SU-DHL-6 (cell line): ENCODE measurements at regions not wholly inside any gene's neighbourhood (a gene's known extent, or its start where the extent isn't known, plus 50 kb on each side); places are given as distances from the start of the nearest gene placed in this dataset.

Experiments used
- H2AFZ ChIP-seq: fragments of 200-600 bp; sonication (generic); 2 replicates; pipeline ENCODE4 v1.6.1; 2014; ENCODE audit warnings: low read depth, mild to moderate bottlenecking, moderate library complexity, mixed read lengths, antibody characterized with exemption, low read length; ENCODE audit not compliant: severe bottlenecking
- H3F3A ChIP-seq: fragments of 200-600 bp; shearing (Covaris generic); 2 replicates; pipeline ENCODE4 v1.6.0; 2016; ENCODE audit warnings: antibody characterized with exemption, mild to moderate bottlenecking; ENCODE audit not compliant: insufficient read depth
- H3K27ac ChIP-seq: fragments of 200-600 bp; sonication (generic); 2 replicates; pipeline ENCODE4 v1.5.1; 2016; ENCODE audit warnings: low read depth, mild to moderate bottlenecking, low read length, moderate library complexity, mixed read lengths
- H3K27me3 ChIP-seq: fragments of 200-600 bp; sonication (generic), shearing (Covaris generic); 2 replicates; pipeline ENCODE4 v1.6.0; 2014; ENCODE audit warnings: mild to moderate bottlenecking, low read length
- H3K36me3 ChIP-seq: fragments of 200-600 bp; sonication (generic); 2 replicates; pipeline ENCODE4 v1.6.1; 2014; ENCODE audit warnings: mild to moderate bottlenecking, low read length, mixed read lengths
- H3K4me2 ChIP-seq: fragments of 300-600, 200-600 bp; shearing (Covaris generic), sonication (generic); 2 replicates; pipeline ENCODE4 v1.6.0; 2014; ENCODE audit warnings: low read length, low read depth, mild to moderate bottlenecking; ENCODE audit not compliant: poor library complexity, severe bottlenecking
- H3K4me3 ChIP-seq: fragments of 200-600 bp; sonication (generic); 2 replicates; pipeline ENCODE4 v1.5.1; 2014; ENCODE audit warnings: antibody characterized with exemption, low read length, mild to moderate bottlenecking, mixed read lengths; ENCODE audit not compliant: insufficient read depth, poor library complexity, severe bottlenecking
- H3K79me2 ChIP-seq: fragments of 200-600 bp; sonication (generic); 2 replicates; pipeline ENCODE4 v1.6.1; 2014; ENCODE audit warnings: mild to moderate bottlenecking, low read length, moderate library complexity; ENCODE audit not compliant: insufficient read depth
- H3K9ac ChIP-seq: fragments of 200-600 bp; sonication (generic); 2 replicates; pipeline ENCODE4 v1.7.0; 2014; ENCODE audit warnings: mild to moderate bottlenecking, low read length
- H3K9me2 ChIP-seq: fragments of 200-600 bp; sonication (generic); replicated peaks from 2 replicates; pipeline ENCODE4 v1.6.1; 2014; ENCODE audit warnings: low read length; ENCODE audit not compliant: insufficient read depth
- H3K9me3 ChIP-seq: fragments of 200-600 bp; sonication (generic); 2 replicates; pipeline ENCODE4 v1.6.1; 2014; ENCODE audit warnings: low read length, mixed read lengths; ENCODE audit not compliant: insufficient read depth
- H4K20me1 ChIP-seq: fragments of 200-600 bp; sonication (generic); 2 replicates; pipeline ENCODE4 v1.6.1; 2014; ENCODE audit warnings: low read depth, mild to moderate bottlenecking, antibody characterized with exemption, low read length, moderate library complexity, mixed read lengths
- CTCF ChIP-seq: fragments of 200-600 bp; sonication (generic); IDR thresholded peaks from one replicate; pipeline ENCODE4 v1.5.1; 2017; ENCODE audit warnings: antibody characterized with exemption, mild to moderate bottlenecking, low read length, moderate library complexity; ENCODE audit not compliant: insufficient read depth, poor library complexity, severe bottlenecking
- EZH2phosphoT487 ChIP-seq: fragments of 200-600 bp; sonication (generic), shearing (Covaris generic); conservative IDR thresholded peaks from 2 replicates; pipeline ENCODE4 v1.6.1; 2018; ENCODE audit warnings: mild to moderate bottlenecking, antibody characterized with exemption, low read length, moderate library complexity, mixed read lengths

- no peaks in the 10 kb centered on the region for H4K20me1 ChIP-seq
- H3K79me2 ChIP-seq, result no peaks in the 10 kb centered on the region
- no peaks in the 10 kb centered on the region for H3K36me3 ChIP-seq
- H3K9ac ChIP-seq, result no peak overlapping the region
- no peaks in the 10 kb centered on the region for H3K27me3 ChIP-seq
- no peaks in the 10 kb centered on the region for H3K9me3 ChIP-seq
- H3K4me3 ChIP-seq, result no peak overlapping the region
- no peaks in the 10 kb centered on the region for H3F3A ChIP-seq
- TF ChIP-seq EZH2phosphoT487, result no peak
- TF ChIP-seq CTCF, result no peak
- H3K9me2 ChIP-seq, result no peaks in the 10 kb centered on the region
- H2AFZ ChIP-seq, result no peak overlapping the region
- H3K27ac ChIP-seq, result no peak overlapping the region
- H3K4me2 ChIP-seq, result no peak overlapping the region
Observed at GRCh38 chr4:130068072-130068471, 972.1 kb downstream of the C4orf33 start.

- H3K27ac ChIP-seq, result no peak overlapping the region
- H3K36me3 ChIP-seq, result no peaks in the 10 kb centered on the region
- no peaks in the 10 kb centered on the region for H3K9me2 ChIP-seq
- no peaks in the 10 kb centered on the region for H3K27me3 ChIP-seq
- no peak overlapping the region for H3K4me2 ChIP-seq
- no peaks in the 10 kb centered on the region for H3F3A ChIP-seq
- TF ChIP-seq EZH2phosphoT487 (no peak), CTCF (no peak)
- no peak overlapping the region for H3K9ac ChIP-seq
- H3K79me2 ChIP-seq, result no peaks in the 10 kb centered on the region
- H3K4me3 ChIP-seq, result no peak overlapping the region
- no peaks in the 10 kb centered on the region for H3K9me3 ChIP-seq
- no peaks in the 10 kb centered on the region for H4K20me1 ChIP-seq
- no peak overlapping the region for H2AFZ ChIP-seq
Observed at GRCh38 chr4:130071746-130072145, 975.8 kb downstream of the C4orf33 start.

GRCh38 chr4:130073145-130073790, 977.3 kb downstream of the C4orf33 start:
- Histone ChIP-seq H4K20me1 (no peaks in the 10 kb centered on the region), H3F3A (no peaks in the 10 kb centered on the region), H3K79me2 (no peaks in the 10 kb centered on the region), H3K36me3 (no peaks in the 10 kb centered on the region), H3K27ac (no peak overlapping the region), H3K4me2 (no peak overlapping the region), H3K9me2 (no peaks in the 10 kb centered on the region), H3K27me3 (no peaks in the 10 kb centered on the region), H3K9me3 (no peaks in the 10 kb centered on the region), H2AFZ (no peak overlapping the region), H3K9ac (no peak overlapping the region), H3K4me3 (no peak overlapping the region)
- TF ChIP-seq EZH2phosphoT487, result no peak
- no peak for TF ChIP-seq CTCF
